KMS-11 (cell line): ENCODE measurements at regions not wholly inside any gene's neighbourhood (a gene's known extent, or its start where the extent isn't known, plus 50 kb on each side); places are given as distances from the start of the nearest gene placed in this dataset.

Experiments
- H2AFZ ChIP-seq: fragments of 200-600 bp; sonication (generic); 2 replicates; pipeline ENCODE4 v1.6.1; 2016; ENCODE audit warnings: antibody characterized with exemption, mixed run types, low read depth
- H3K27ac ChIP-seq: fragments of 200-600 bp; sonication (generic); 2 replicates; pipeline ENCODE4 v1.6.1; 2016; ENCODE audit warnings: mild to moderate bottlenecking, mixed run types
- H3K27me3 ChIP-seq: fragments of 200-600 bp; sonication (generic); 2 replicates; pipeline ENCODE4 v1.6.1; 2017; ENCODE audit warnings: mild to moderate bottlenecking, low read depth, mixed run types, moderate library complexity; ENCODE audit not compliant: insufficient read depth
- H3K36me3 ChIP-seq: fragments of 200-600 bp; sonication (generic); 2 replicates; pipeline ENCODE4 v1.6.1; 2017; ENCODE audit warnings: mild to moderate bottlenecking, mixed run types; ENCODE audit not compliant: insufficient read depth
- H3K4me1 ChIP-seq: fragments of 200-600 bp; sonication (generic); 2 replicates; pipeline ENCODE4 v1.6.1; 2016; ENCODE audit warnings: mild to moderate bottlenecking, low read depth, mixed run types; ENCODE audit not compliant: poor library complexity, severe bottlenecking
- H3K4me2 ChIP-seq: fragments of 200-600 bp; sonication (generic); 2 replicates; pipeline ENCODE4 v1.7.0; 2016; ENCODE audit warnings: mild to moderate bottlenecking, mixed run types
- H3K4me3 ChIP-seq: fragments of 200-600 bp; sonication (generic); IDR thresholded peaks from 2 replicates; pipeline ENCODE4 v1.6.1; 2017; ENCODE audit warnings: low read depth, low read length, mixed read lengths; ENCODE audit not compliant: insufficient read depth
- H3K79me2 ChIP-seq: fragments of 200-600 bp; sonication (generic); 2 replicates; pipeline ENCODE4 v1.6.1; 2016; ENCODE audit warnings: low read depth, mixed run types; ENCODE audit not compliant: insufficient read depth
- H3K9ac ChIP-seq: fragments of 200-600 bp; sonication (generic); 2 replicates; pipeline ENCODE4 v1.6.1; 2016; ENCODE audit warnings: mild to moderate bottlenecking, mixed run types
- H4K20me1 ChIP-seq: fragments of 200-600 bp; sonication (generic); 2 replicates; pipeline ENCODE4 v1.6.1; 2016; ENCODE audit warnings: mild to moderate bottlenecking, mixed run types; ENCODE audit not compliant: insufficient read depth
- CTCF ChIP-seq: fragments of 200-600 bp; sonication (generic); conservative IDR thresholded peaks from 2 replicates; pipeline ENCODE4 v1.6.1; 2017; ENCODE audit warnings: low read depth, mild to moderate bottlenecking, antibody characterized with exemption, low read length, moderate library complexity, mixed read lengths

GRCh38 chr1:79547514-79547913 lies 541.0 kb upstream of the ADGRL4 start:
- H3K4me1 ChIP-seq: no peaks in the 10 kb centered on the region
- H3K79me2 ChIP-seq: no peaks in the 10 kb centered on the region
- no peak for TF ChIP-seq CTCF
- H3K27me3 ChIP-seq: no peaks in the 10 kb centered on the region
- H3K9ac ChIP-seq: no peak overlapping the region
- no peak overlapping the region for H2AFZ ChIP-seq
- no peaks in the 10 kb centered on the region for H3K36me3 ChIP-seq
- no peak overlapping the region for H3K27ac ChIP-seq
- no peaks in the 10 kb centered on the region for H4K20me1 ChIP-seq
- no peak overlapping the region for H3K4me3 ChIP-seq
- H3K4me2 ChIP-seq: no peak overlapping the region

GRCh38 chr1:79543394-79543793 lies 536.9 kb upstream of the ADGRL4 start:
- no peaks in the 10 kb centered on the region for H3K27me3 ChIP-seq
- no peak overlapping the region for H3K27ac ChIP-seq
- H4K20me1 ChIP-seq: no peaks in the 10 kb centered on the region
- no peak overlapping the region for H3K4me2 ChIP-seq
- H3K9ac ChIP-seq: no peak overlapping the region
- no peak for TF ChIP-seq CTCF
- no peak overlapping the region for H3K4me3 ChIP-seq
- H3K79me2 ChIP-seq: no peaks in the 10 kb centered on the region
- H3K36me3 ChIP-seq: no peaks in the 10 kb centered on the region
- no peak overlapping the region for H2AFZ ChIP-seq
- H3K4me1 ChIP-seq: no peaks in the 10 kb centered on the region

GRCh38 chr1:79539001-79539400 lies 532.5 kb upstream of the ADGRL4 start:
- Histone ChIP-seq H3K36me3 (no peaks in the 10 kb centered on the region), H3K27ac (no peak overlapping the region), H3K4me1 (no peaks in the 10 kb centered on the region), H3K79me2 (no peaks in the 10 kb centered on the region), H3K4me3 (no peak overlapping the region), H3K4me2 (no peak overlapping the region), H4K20me1 (no peaks in the 10 kb centered on the region), H2AFZ (no peak overlapping the region), H3K9ac (no peak overlapping the region), H3K27me3 (no peaks in the 10 kb centered on the region)
- TF ChIP-seq CTCF: no peak

- H3K4me2 ChIP-seq: no peak overlapping the region
- TF ChIP-seq CTCF: no peak
Observed at GRCh38 chr1:79532555-79532954, 526.0 kb upstream of the ADGRL4 start.

More at GRCh38 chr1:79532555-79532954, 526.0 kb upstream of the ADGRL4 start:
- no peaks in the 10 kb centered on the region for H3K27me3 ChIP-seq
- H3K27ac ChIP-seq: no peak overlapping the region
- no peaks in the 10 kb centered on the region for H3K79me2 ChIP-seq
- no peak overlapping the region for H3K4me3 ChIP-seq
- H4K20me1 ChIP-seq: no peaks in the 10 kb centered on the region
- H2AFZ ChIP-seq: no peak overlapping the region
- no peak overlapping the region for H3K9ac ChIP-seq
- H3K36me3 ChIP-seq: no peaks in the 10 kb centered on the region
- H3K4me1 ChIP-seq: no peaks in the 10 kb centered on the region
